HG03039 (cell line): ENCODE measurements at regions not wholly inside any gene's neighbourhood (a gene's known extent, or its start where the extent isn't known, plus 50 kb on each side); places are given as distances from the start of the nearest gene placed in this dataset.

ENCODE experiments used
- ATAC-seq: cut with Tn5 transposase; IDR thresholded peaks from one replicate; pipeline ENCODE4 v1.9.1; 2021; ENCODE audit warnings: mild to moderate bottlenecking, moderate library complexity; ENCODE audit not compliant: unreplicated experiment

GRCh38 chr7:12881712-12882111, 194.3 kb downstream of the ARL4A start:
- no peak for ATAC-seq

GRCh38 chr7:12882710-12883109, 195.3 kb downstream of the ARL4A start:
- no peak for ATAC-seq

GRCh38 chr7:12884033-12884432, 196.6 kb downstream of the ARL4A start:
- ATAC-seq: no peak

- no peak for ATAC-seq
Measured at GRCh38 chr7:12884856-12885440, 197.5 kb downstream of the ARL4A start.

GRCh38 chr7:12888717-12889116, 201.3 kb downstream of the ARL4A start:
- no peak for ATAC-seq

- no peak for ATAC-seq
Measured at GRCh38 chr7:12889391-12889790, 202.0 kb downstream of the ARL4A start.

- no peak for ATAC-seq
Measured at GRCh38 chr7:12890586-12890985, 203.2 kb downstream of the ARL4A start.

- no peak for ATAC-seq
Measured at GRCh38 chr7:12893292-12893691, 205.9 kb downstream of the ARL4A start.

- no peak for ATAC-seq
Measured at GRCh38 chr7:12895296-12895695, 207.9 kb downstream of the ARL4A start.

GRCh38 chr7:12896316-12896715, 208.9 kb downstream of the ARL4A start:
- no peak for ATAC-seq

- ATAC-seq: no peak
Measured at GRCh38 chr7:12898004-12898403, 210.6 kb downstream of the ARL4A start.

GRCh38 chr7:12898620-12899019, 211.2 kb downstream of the ARL4A start:
- no peak for ATAC-seq

- no peak for ATAC-seq
Measured at GRCh38 chr7:12905671-12906070, 218.2 kb downstream of the ARL4A start.

- ATAC-seq: no peak
Measured at GRCh38 chr7:12907774-12908173, 220.3 kb downstream of the ARL4A start.

GRCh38 chr7:12909483-12909882, 222.1 kb downstream of the ARL4A start:
- ATAC-seq: no peak

GRCh38 chr7:12911053-12911452, 223.6 kb downstream of the ARL4A start:
- ATAC-seq: no peak

GRCh38 chr7:12913002-12913401, 225.6 kb downstream of the ARL4A start:
- no peak for ATAC-seq

GRCh38 chr7:12917801-12918200, 230.4 kb downstream of the ARL4A start:
- no peak for ATAC-seq

- ATAC-seq: no peak
Measured at GRCh38 chr7:12921751-12922345, 234.4 kb downstream of the ARL4A start.

GRCh38 chr7:12923971-12924370, 236.5 kb downstream of the ARL4A start:
- no peak for ATAC-seq

- ATAC-seq: no peak
Measured at GRCh38 chr7:12926206-12926605, 238.8 kb downstream of the ARL4A start.

- ATAC-seq: no peak
Measured at GRCh38 chr7:12927635-12928434, 240.4 kb downstream of the ARL4A start.
